NCI-H1092 treated with DMSO at 0.1 percent for 48 hours (cell line): ENCODE measurements at regions not wholly inside any gene's neighbourhood (a gene's known extent, or its start where the extent isn't known, plus 50 kb on each side); places are given as distances from the start of the nearest gene placed in this dataset.
"Not testable (repeated sequence)": the region's sequence is repeated elsewhere in the genome, so short reads cannot be mapped to it uniquely, and the experiment has no call there.

ENCODE experiments used
- DNase-seq: peaks from one replicate; lab custom pipeline; 2025; lab: John Stamatoyannopoulos, UW

DNA sequence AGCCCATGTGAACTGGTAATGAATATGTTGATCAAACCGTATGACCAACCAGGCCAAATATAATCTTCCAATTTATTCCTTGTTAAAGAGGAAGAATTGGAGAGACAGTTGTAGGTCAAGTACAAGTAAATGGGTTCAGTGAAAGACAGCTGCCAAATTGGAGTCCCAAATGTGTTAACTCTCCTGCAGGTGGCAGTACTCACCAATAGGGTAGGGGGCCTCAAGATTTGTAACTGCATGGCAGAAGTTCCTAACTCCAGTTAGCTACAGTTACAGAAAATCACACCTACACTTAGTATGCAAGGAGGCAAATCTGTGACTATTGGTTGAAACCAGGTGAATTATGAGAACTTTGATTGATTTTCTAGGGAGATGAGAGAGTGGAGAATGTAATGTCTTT lies 278.0 kb downstream of the ZBBX start:
- DNase-seq, result no peak

DNA sequence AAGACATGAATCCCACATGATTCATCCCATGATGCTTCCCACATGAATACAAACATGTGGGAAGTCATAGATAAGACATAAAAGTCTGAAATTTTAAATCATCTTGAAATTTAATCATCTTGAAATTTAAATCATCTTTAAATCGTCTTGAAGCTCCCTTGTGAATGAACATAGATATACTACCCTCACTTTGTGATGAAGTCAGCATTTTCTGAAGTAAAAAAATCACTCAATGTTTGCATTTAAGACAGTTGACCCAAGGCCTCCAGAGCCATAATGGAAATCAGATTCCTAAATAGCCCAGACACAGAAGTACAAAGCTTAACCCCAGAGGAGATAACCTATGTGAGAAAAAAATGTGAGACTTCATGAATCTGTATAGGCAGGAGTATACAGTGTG lies 279.4 kb downstream of the ZBBX start:
- DNase-seq, result no peak

DNA sequence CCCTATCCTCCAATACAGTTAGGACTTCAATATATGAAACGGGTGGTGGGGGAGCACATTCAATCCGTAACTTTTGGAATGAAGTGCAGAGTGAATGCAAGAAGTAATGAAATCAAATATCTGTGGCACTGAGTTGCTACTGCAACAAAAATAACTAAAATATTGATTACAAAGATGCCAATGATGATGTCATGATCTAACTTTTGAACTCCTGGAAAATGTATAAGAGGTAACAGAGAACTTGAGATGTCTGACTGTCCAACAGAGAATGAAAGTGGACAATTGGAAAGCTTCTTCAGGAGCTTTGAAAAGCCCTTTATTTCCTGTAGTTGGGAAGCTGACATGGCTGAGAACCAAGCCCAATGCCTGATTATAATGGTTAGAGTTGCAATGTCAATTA lies 279.9 kb downstream of the ZBBX start:
- DNase-seq, result no peak

DNA sequence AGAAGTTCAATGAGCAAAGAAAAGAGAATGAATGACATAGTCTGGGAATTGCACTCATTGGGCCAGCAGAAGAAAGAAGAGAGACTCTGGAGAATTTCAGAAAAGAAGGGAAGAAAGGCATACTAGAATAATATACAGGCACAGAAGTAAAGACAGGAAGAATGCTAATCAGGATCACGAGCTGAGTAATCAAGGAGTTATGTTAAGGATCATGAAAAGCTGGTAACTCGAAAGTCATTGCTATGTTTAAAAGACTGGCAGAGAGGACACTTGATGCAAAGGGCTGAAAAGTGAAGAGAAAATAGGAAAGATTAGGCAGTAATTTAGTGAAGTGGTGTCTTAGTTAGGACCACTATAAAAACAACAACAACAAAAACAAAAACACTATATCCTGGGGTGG lies 284.1 kb downstream of the ZBBX start:
- DNase-seq, result no peak

DNA sequence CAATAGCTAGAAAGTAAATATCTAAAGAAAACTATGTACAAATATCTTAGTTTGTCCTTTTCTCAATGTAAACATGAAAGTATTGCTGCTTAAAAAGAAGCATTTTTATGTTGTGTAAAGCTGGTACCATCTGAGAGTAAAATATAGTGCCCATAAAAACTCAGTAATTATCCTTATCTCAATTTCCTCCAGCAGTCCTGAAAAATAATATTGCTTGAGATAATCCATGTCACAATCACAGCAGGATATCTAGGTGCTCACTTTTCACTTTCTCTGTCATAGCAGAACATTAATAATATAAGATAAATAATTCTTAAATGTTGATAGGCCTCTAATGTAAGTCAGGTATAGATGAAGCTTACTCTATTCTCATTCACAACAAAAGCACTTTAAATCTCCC lies 285.5 kb downstream of the ZBBX start:
- no peak for DNase-seq

DNA sequence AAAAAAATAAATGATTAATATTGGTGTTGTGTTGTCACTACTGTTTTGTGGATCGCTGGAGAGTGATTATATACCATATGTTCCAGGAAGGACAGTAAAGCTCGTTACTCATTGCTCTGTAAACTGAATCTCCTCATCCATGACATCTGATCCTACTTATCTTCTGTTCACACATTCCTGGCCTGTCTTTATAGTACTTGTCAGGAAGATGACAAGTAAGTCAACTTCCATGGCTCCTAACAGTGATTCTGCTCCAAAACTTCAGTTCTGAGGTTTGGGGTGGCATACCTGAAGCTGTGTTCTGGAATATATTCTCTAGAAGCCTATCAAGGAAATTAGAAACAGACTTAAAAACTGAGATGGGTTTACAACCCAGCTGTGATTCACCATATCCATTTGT lies 288.9 kb downstream of the ZBBX start:
- no peak for DNase-seq

DNA sequence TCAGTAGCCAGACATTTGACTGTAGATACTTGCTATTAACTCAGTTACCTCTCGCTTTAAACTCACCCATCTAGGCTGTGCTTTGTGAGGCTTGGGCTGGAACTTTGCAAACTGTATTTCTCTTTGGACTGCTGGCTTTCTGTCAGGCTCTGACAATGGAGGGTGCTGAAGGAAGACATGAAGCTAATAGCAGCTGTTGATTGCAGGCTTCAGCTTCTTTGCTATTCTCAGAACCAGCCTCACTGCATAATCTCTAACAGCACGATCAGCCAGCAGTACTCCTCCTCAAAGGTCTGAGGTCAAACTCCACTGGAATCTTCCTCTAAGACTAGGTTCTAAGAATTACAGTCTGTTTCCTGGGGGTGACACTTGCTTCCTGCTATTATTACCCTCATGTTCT lies 295.6 kb downstream of the ZBBX start:
- no peak for DNase-seq

DNA sequence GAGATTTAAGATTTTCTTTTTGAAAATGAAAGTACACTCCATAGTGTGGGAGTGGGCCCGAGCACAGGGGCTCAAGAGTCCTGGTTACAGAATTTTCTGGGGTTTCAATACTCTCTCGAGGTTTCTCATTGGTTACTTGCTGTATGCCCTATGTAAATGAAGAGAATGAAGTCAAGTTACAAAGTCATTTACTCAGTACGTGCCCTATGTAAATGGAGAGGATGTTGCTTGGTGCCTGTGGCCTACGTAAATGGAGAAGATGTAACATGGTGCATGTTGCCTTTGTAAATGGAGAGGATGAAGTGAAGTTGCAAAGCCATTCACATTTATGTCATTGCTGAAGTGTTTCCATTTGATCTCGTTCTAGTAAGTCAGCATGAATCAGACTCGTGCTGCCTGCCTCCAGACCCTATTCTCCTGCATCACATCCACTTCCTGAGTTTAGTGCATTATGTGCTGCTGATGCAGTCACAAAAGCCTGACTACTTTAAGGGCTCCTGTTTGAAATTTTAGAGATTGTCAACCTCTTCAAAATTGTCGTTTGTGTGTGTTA lies 302.0 kb downstream of the ZBBX start:
- no peak for DNase-seq

DNA sequence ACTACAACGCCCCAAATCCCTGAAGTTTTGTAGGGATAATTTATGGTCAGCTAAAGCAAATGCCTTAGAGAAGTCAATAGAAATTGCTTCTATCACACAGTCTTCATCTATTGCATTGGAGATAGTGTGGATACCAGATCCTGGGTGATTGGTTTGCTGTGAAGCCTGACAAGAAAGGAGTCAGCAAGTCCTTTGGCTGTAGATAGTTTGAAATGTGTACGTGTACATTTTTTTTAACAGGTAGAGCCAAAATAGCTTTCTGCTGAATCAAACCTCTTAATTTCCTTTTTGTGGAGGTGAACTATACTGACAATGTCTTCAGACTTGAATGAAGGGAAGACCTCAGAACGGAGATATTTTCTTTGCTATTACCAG lies 312.3 kb downstream of the ZBBX start:
- no peak for DNase-seq

DNA sequence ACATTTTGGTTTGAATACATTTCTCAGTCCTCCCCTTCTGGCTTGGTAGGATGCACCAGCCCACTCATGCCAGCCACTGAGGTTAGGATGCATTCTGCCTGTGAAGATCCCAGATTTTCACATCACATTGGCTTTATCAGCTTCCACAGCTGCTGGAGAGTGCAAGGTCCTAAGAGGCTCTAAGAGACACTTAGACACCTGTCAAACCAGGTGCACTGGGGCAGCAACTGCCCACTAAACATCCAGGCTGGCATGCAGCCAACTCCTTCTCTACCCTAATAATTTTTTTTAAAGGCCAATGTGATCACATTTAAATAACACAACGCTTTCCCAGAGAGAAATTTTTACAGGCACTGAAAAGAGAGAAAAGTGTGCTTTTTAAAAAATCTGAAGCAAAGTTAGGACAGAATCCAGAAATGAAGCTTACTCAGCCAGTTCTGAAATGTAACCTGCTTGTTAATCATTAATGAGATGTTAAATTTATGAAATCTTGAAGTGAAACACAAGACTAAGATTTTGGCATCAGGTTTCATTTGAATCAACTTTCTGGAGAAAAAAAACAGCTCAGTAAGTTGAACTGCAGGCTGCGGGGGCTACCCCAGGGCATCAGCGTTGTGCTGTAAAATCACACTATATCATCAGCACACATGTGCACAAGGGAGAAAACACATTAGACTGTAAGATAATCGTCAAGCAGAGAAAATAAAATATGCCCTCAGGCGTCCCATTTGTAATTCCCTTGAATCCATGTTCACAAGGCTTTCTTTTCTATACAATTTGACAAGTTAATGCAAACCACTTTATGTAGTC lies 312.9 kb downstream of the ZBBX start:
- DNase-seq, result peak; percentile 58

DNA sequence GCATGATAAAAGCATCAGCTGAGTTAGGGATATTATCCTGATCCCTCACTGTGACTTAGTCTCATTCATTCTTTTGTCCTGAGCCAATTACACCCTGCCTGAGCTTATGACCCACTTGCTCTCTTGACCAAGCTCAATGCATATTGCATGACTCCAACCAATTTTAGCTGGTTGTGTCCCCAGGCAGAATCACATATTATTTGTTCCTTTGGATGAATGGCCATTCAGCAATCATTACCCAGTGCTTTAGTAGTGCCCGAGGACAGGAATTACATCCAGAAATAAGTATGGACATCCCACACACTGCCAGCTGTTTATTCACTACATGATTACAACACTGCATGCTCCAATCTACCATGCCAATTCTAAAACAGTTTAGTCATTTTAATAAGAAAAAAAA lies 322.5 kb downstream of the ZBBX start:
- no peak for DNase-seq

DNA sequence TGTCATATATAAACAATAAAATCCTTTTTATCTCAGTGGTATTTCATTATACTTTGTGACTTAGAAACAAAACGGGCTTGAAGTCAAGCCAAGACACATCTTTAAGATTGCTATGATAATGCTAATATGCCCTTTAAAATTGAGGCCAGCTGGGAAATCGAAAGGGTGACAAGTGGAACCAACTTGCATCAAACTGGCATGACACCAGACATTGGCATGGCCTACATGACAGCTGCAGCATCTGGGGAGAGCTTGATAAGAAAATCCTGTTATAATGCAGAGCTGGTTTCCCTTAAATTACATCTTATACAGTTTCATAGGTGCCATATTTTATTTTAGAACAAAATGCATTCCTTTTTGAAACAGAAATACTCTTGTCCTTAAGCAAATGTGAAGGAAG lies 325.2 kb downstream of the ZBBX start:
- peak; percentile 30 for DNase-seq

DNA sequence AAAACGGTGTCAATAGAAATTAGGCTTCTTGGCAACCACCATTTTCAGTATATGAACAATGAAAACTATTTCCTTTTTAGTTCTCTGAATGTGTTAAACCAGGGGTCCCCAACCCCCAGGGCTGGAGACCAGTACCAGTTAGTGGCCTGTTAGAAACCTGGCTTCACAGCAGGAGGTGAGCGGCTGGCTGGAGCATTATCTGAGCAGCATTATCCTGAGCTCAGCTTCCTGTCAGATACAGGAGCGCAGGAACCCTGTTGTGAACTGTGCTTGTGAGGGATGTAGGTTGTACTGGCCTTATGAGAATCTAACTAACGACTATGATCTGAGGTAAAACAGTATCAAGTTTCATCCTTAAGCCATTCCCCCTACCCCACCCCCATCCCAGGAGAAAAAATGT lies 328.7 kb downstream of the ZBBX start:
- no peak for DNase-seq

DNA sequence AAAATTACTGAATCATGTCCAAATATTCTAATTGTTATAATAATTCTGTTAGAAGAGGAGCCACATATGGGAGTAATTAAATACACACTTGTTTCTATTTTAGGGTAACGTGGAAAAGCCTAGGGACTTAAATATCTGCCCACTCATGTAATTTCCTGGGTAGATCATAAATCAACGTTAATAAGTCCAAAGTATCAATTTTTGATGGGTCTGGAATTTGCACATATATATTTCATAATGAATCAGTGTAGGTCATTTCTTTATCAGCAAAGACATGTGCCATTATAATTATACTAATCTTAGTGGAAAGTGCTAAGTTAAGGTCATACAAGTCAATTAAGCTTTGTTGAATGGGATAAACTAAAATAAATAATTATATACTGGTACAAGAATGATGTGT lies 346.2 kb downstream of the ZBBX start:
- DNase-seq, result no peak

DNA sequence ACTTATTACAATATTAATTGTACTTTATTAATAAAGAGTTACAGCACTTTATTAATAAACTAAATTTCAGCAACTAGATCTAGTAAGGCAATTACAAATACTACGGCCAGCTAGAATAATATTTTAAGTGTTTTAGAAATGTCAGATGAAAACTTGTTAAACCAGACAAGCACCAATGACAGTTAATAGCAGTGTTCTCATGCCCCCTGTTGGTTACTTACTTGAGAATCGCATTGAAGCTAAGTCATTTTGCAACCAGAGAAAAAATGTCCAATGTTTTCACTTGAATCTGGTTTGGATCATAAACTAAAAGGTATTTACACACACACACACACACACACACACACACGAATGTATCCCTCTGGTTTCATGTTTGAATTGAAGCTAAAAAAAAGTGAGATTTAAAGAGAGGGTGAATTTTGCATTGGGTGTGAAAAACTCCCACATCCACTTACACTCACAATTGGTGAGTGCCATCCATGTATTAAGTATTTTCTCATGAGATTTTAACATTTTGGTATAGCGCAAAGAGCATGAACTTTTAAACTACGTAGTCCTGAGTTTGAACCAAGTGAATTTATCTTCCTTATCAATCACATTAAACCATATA lies 347.7 kb downstream of the ZBBX start:
- DNase-seq, result peak; percentile 26

DNA sequence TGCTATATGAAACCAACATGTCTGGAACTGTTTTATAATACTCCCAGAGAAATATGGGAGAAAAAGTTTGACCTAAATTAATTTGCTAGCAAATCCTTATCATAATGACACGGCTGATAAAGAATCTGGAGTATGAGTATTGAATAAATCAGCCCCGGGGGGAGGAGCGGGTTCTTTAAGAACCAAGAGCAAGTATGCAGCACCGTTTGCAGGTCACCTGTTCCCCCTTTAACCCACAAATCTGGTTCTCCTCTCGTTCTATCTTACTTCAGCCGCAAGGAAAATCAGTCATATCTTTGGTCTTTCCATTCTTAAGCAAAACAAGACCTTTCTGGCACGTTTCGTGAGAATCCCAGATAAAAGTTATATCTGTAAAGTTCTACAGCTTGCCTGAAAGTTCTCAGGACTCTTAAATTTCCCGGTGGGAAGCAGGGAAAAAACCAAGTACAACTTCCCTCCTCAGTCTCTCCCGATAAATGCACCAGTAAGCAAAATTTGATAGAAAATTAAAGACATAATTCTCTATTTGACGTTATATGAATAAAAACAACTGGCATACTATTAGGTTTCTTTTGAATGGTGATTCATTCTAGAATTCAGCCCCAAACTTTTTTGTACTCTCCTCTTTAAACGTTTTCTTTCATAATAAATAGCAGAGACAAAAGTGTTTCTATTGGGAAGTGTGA lies 348.6 kb downstream of the ZBBX start:
- DNase-seq, result no peak

DNA sequence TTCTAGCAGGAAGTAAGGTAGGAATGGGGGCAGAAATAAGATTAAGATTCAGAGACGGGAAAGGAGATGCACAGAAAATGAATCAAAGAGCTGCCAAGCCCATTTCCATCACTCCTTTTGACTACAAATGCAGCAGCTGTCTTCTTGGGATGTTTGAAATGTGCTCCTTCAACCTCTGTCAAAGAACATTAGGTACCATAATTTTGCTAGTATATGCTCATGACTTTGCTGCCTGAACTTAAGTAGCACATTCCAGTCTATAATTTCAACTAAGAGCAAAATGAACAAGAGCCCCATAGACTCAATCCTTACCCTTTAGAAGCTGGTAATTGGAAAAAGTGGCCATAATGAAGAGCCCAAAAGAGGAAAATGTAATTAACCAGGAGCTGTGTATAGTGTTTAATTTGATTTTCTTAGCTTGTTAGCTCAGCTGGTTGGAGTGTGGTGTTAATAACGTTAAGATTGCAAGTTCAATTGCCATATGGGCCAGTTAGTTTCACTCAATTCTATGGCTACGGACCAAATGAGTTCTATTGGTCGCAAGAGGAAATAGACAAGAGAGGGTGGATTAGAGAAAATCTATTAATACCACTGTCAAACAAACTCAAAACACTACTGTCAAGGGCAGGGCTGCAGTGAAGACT lies 349.9 kb downstream of the ZBBX start:
- no peak for DNase-seq

DNA sequence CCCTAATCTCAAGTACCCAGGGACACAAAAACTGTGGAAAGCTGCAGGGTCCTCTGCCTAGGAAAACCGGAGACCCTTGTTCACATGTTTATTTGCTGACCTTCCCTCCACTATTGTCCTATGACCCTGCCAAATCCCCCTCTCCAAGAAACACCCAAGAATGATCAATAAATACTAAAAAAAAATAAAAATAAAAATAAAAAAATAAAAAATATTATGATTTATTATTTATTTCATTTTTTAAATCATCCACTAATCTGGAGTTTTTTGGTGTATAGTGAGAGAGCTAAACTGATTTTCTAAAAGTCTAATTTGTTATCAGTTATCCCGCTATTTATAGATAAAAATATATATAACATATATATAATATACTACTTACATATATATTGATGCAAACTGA lies 360.6 kb downstream of the ZBBX start:
- DNase-seq, result not testable (repeated sequence)

DNA sequence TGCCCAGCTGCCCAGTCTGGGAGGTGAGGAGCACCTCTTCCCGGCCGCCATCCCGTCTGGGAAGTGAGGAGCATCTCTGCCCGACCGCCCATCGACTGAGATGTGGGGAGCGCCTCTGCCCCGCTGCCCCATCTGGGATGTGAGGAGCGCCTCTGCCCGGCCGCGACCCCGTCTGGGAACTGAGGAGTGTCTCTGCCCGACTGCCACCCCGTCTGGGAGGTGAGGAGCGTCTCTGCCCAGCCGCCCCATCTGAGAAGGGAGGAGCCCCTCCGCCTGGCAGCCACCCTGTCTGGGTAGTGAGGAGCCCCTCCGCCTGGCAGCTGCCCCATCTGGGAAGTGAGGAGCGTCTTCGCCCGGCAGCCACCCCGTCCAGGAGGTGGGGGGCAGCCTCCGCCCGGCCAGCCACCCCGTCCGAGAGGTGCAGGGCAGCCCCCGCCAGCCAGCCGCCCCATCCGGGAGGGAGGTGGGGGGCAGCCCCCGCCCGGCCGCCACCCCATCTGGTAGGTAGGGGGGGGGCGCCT lies 361.4 kb downstream of the ZBBX start:
- DNase-seq, result not testable (repeated sequence)

DNA sequence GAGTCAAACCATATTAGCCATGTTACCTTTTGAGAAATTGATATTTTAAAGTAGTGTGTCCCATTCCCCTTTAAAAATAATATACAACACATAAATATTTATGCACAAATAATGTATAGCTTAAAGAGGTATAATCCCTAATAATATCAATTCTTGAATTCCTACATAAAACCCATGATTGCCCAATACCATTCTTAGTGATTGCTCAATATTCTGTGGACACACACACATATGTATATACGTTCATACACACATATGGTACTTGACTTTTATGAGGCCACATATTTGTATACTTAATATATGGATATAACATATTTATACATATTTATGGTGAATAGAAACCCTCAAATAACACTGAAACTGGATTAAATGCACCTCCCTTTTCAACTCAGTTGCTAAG lies 367.4 kb downstream of the ZBBX start:
- DNase-seq, result no peak

DNA sequence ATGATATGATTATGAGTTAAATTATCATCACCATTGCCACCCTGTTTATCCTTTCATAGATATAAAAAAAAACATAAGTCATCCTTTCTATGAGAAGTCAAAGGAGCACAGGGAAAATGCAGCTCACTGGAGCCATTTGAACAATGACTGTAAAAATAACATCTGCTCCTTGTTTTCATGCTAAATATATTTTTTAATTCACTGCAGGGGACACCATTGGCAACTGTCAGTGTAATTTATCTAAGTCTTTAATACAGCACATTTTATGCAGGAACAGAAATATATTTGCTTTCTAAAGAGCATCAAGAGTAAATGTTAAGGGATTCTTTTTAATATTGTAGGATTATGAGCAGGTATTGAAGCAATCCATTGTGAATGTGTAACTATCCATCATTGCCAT lies 371.3 kb downstream of the ZBBX start:
- DNase-seq, result no peak

DNA sequence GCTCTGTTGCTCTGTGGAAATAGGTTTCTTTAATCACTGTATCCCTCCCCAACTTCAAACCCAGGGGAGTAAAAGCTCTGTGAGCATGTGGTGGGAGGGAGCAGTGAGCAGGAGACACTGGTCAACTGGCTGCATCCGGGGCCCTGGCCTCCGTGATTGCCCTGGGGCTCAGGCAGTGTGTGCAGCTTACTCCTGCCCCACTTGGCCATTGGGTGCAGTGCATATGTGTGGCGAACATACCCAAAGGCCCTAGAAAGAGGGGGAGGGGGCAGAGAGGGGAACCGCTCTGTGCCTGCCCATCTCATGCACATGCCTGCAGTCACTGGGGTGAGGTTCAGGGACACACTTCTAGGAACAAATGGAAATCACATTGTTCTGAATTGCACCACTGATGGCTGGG lies 378.7 kb downstream of the ZBBX start:
- DNase-seq, result no peak
